ENCODE measurements at regions not wholly inside any gene's neighbourhood (a gene's known extent, or its start where the extent isn't known, plus 50 kb on each side); places are given as distances from the start of the nearest gene placed in this dataset.
"Not testable (repeated sequence)": the region's sequence is repeated elsewhere in the genome, so short reads cannot be mapped to it uniquely, and the experiment has no call there.

- no peak for DNase-seq
These were observed 1102.1 kb upstream of the LCORL start for GRCh38 chr4:19123681-19124080.

- no peak for DNase-seq
These were observed 1098.5 kb upstream of the LCORL start for GRCh38 chr4:19119904-19120560.

DNA sequence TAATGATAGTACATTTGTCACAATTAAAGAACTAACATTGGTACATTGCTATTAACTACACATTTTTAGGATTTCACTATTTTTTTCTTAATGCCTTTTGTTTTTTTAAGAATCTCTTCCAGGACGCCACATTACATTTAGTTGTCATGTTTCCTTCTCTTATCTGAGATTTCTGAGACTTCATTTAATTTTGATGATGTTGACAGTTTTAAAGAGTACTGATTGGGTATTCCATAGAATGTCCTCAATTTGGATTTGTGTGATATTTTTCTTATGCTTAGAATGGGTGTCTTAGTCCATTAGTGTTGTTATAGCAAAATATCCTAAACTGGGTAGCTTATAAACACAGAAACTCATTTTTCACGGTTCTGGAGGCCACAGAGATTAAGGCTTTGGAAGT, 1095.5 kb upstream of the LCORL start:
- no peak for DNase-seq

- DNase-seq: no peak
These were observed 1082.6 kb upstream of the LCORL start for GRCh38 chr4:19104176-19104575.

- no peak for DNase-seq
These were observed 1074.0 kb upstream of the LCORL start for GRCh38 chr4:19095491-19096046.

GRCh38 chr4:19093951-19094350, 1072.4 kb upstream of the LCORL start:
- DNase-seq: no peak

DNA sequence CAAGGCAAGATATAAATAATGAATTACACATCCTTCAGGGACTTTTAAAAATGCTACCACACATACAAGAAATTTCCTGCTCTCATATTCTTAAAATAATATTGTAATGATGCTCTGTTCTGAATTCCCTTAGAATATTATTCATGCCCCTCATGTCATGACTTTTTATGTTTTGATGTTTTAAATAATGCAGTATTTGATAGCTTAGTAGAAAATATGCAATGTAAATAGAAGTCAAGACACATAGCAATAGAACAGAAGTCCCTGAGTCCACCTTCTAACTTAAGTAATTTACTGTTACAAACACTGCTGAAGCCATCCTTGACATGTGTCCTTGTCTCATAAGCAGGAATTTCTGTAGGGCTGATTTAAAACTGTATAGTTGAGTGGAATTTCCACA, 1071.2 kb upstream of the LCORL start:
- DNase-seq: no peak

DNA sequence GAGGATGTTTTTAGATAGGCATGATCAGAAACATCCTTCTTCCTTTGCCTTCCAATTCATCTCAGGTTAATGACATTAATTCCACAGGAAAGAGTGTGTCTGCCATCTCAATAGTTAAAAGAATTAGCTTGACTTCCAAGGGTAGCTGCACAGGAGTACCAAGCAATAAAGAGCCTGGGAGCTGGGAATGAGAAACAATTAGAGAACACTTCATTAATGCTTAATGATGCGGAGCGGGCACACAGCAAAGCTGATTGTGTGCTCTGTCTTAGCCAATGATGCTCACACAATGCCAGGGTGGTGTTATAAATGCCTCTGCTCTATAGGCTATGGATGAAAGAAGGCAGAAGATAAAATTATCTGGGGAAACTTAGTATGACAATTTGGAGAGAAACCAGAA, 1052.5 kb upstream of the LCORL start:
- DNase-seq: no peak

GRCh38 chr4:19063662-19064061, 1042.1 kb upstream of the LCORL start:
- DNase-seq: no peak

DNA sequence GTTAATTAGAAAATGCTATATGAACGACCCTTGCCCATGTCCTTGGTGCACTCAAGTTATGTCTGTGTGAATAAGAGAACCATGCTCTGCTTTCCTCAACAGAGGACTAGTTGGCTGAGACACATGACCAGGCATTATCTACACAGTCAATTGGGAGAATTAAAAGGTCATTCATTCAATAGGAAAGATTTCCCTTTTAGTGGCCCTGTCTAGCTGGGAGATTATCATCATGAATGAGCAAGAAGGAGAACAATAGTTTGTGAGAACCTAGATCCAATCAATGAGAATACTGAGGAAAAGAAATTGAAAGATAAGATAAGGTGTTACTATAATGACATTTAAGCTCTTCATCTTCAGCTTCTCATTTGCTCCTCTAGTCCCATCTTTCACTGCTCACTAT, 1033.4 kb upstream of the LCORL start:
- no peak for DNase-seq

DNA sequence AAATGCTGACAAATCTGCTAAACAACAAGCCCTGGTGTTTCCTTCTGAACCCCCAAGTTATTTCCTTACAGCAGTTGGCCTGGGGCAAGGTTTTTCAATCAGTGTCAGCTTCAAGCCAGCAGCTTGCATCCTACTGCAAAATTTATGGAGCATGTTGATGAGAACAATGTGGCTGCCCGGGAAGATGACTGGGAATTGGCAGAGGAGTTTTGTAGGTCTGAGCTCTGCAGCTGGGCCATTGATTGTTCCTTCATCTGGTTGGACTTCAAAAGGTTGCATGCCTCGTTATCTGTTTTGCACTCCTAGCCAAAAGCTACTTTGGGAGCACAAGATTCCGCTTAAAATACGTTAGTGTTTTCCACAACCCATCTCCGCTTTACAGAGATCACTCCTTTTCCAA, 1030.3 kb upstream of the LCORL start:
- no peak for DNase-seq

DNA sequence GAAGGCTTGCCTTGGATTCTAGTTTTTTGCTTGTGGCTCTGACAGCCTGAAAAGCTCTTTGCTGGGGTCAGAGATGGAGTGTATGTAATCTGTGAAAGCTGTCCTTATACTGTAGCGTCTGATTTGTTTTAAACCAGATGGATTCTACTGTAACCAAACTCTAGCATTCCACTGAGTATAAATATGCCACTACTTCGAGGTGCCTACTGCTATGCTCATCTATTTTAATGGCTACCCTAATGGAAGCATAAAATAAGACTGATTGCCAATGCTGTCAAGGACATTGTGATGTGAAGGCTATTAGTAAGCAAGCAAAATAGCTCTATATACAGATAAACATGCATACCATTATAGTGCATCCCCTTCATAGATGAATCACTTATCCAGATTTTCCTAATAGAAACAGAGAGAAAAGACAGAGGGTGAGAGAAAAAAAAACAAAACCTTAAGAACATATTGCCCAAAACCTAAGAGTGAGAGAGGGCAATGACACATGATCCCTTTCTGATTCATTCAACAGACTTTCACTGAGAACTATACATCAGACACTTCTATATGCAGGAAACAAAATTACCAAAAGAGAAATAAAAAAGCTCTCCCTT, 1025.8 kb upstream of the LCORL start:
- DNase-seq: no peak

DNA sequence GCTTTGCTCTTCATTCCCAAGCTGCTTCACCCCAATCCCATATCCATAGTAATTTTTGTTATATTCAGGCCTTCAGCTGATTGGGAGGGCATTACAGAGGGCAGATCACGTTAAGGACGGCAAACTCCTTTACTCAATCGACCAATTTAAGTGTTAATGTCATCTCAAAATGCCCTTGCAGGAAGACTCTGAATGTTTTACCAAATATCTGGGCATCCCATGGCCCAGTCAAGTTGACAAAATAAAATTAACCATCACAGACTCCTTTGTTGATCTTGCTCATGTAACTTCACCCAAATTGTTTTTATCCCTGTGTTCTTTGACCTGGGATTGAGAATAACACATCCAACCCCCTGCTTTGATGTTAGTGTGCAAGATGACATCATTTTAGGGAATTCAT, 1018.3 kb upstream of the LCORL start:
- DNase-seq: no peak

DNA sequence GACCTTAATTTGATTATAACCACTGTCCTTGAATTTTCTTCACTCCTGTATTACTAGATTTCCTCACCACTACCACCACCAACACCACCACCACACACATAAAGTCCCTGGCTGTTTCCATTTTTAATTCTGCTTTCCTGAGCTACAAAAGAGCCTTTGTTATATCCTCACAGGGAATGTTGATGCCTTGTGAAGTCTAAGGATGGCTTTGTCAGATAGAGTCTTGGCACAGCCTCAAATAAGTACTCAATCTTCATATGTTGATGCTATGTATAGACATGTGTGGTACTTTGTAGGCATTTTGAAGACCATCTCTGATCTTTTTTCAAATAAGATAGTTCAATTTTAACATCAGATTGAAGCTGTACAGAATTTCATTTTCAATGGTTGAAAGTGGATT, 1016.7 kb upstream of the LCORL start:
- DNase-seq: no peak

- no peak for DNase-seq
These were observed 1012.5 kb upstream of the LCORL start for GRCh38 chr4:19033816-19034733.

DNA sequence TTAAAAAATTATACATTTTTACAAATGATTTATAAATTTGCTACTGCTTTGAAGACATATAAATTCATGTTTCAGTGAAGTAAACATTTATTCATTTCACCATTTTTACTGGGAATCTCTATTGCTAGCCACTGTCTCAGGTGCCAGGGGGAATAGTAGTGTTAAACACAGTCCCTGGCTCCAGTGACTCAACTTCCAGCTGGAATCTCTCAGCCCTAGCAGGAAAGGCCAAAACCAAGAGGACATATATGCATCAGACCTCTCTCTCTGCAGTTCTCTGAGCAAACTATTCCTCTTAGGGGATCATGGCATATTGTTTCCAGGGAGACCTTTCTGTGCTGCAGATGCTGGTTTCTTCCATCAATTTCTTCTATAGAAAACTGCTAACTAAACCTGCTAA, 1009.0 kb upstream of the LCORL start:
- DNase-seq: no peak

- DNase-seq: no peak
These were observed 1008.5 kb upstream of the LCORL start for GRCh38 chr4:19030048-19030447.

DNA sequence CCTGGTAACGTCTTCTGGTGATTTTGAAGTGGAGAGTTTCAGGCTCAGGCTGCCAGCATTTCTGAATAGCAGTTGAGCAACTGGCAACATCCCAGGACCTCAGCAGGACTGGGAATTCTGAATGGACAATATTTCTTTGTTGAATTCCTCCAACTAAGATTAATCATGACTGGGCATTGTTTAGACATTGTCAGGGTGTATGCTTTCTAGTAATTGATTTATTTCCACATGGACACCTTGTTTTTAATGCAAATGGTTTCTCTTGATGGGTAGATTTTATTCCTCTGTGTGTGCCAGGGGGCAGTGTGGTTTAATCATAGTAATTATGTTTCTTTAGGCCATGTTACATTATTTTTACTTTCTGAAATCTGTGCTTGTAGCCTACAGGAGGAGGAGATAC, 1004.7 kb upstream of the LCORL start:
- no peak for DNase-seq

DNA sequence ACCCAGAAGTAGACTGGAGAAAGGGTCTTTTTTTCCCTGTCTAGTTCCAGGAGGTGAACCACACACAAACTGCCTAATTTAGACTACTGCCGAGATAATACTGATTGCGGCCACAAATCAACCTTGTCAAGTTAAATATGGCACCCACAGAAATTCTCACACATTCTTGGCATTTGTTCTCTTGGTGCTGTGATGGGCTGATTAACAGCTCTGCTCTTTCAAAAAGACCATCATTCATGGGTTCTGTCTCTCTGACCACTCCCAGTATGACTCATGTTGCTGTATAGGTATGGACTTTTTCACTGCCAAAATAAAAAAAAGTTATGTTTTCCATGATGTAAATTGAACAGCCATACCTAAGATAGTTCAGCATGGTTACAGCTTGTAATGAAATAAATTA, 1003.5 kb upstream of the LCORL start:
- DNase-seq: no peak

- no peak for DNase-seq
These were observed 1002.5 kb upstream of the LCORL start for GRCh38 chr4:19024047-19024446.

DNA sequence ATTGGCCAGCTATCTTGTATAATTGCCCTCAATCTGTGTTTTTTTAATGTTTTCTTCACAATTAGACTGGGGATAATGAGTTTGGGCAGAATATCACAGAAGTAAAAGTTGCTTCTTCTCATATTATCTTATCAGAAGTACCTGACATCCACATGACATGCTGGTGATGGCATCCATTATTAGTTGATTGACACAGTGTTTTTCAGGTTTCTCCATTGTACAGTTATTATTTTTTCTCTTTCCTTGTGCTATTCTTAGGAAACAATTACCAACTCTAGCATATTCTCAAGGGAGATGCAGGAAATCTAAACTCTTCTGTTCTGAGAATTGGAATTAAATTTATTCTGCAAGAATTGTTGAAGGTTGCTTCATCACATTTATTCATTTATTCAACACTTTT, 1000.1 kb upstream of the LCORL start:
- no peak for DNase-seq

- DNase-seq: not testable (repeated sequence)
These were observed 995.0 kb upstream of the LCORL start for GRCh38 chr4:19016550-19016949.

- DNase-seq: no peak
These were observed 993.0 kb upstream of the LCORL start for GRCh38 chr4:19014594-19014993.

DNA sequence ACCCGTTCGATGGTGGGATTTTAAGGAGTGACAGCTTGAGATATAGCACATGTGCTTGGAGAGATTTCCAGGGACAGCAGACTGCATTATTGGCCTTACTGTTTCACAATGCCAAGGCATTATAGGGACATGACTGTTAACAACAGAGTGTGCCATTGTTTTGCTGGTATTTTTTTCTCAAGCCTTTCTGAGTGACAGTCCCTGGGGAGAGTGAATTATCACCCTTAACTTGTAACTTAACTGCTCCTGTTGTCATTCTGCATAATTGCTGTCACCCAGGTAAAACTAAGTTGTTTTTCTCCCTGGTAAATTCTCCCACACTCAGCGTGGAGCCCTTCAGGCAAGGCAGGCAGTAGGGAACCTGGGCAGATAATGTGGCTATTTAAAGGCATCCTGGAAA, 989.2 kb upstream of the LCORL start:
- DNase-seq: no peak

All from stimulated activated CD4-positive, alpha-beta T cell treated with anti-CD3 and anti-CD28 coated beads, Interleukin-2, amount 100 ng/mL, for 48 hours (primary cell).